HEK293T (cell line): ENCODE measurements at regions not wholly inside any gene's neighbourhood (a gene's known extent, or its start where the extent isn't known, plus 50 kb on each side); places are given as distances from the start of the nearest gene placed in this dataset.

Experiments used
- ARNT ChIP-seq: fragments of 450-650 bp; IDR thresholded peaks from 2 replicates; pipeline ENCODE4 v1.6.1; 2017; ENCODE audit warnings: mild to moderate bottlenecking
- BHLHE40 ChIP-seq: fragments of 450-650 bp; IDR thresholded peaks from 2 replicates; pipeline ENCODE4 v1.6.1; 2016; ENCODE audit warnings: mild to moderate bottlenecking, moderate library complexity, borderline replicate concordance
- ELF4 ChIP-seq: fragments of 450-650 bp; IDR thresholded peaks from 2 replicates; pipeline ENCODE4 v1.6.1; 2017; ENCODE audit warnings: antibody characterized with exemption
- FOXA1 ChIP-seq: fragments of 450-650 bp; IDR thresholded peaks from 2 replicates; pipeline ENCODE4 v1.6.1; 2016; ENCODE audit warnings: mild to moderate bottlenecking
- FOXK2 ChIP-seq: fragments of 450-650 bp; IDR thresholded peaks from 2 replicates; pipeline ENCODE4 v1.6.1; 2016; ENCODE audit warnings: mild to moderate bottlenecking
- FOXM1 ChIP-seq: fragments of 450-650 bp; IDR thresholded peaks from 2 replicates; pipeline ENCODE4 v1.6.1; 2017; ENCODE audit warnings: mild to moderate bottlenecking, borderline replicate concordance
- HDGF ChIP-seq: fragments of 450-650 bp; IDR thresholded peaks from 2 replicates; pipeline ENCODE4 v1.6.1; 2017; ENCODE audit warnings: antibody characterized with exemption, borderline replicate concordance
- LEF1 ChIP-seq: fragments of 450-650 bp; IDR thresholded peaks from 2 replicates; pipeline ENCODE4 v1.6.1; 2017; ENCODE audit warnings: mild to moderate bottlenecking, borderline replicate concordance
- NFRKB ChIP-seq: fragments of 450-650 bp; IDR thresholded peaks from 2 replicates; pipeline ENCODE4 v1.6.1; 2016; ENCODE audit warnings: mild to moderate bottlenecking, moderate library complexity
- PKNOX1 ChIP-seq: fragments of 450-650 bp; IDR thresholded peaks from 2 replicates; pipeline ENCODE4 v1.6.1; 2016
- SP1 ChIP-seq: fragments of 450-650 bp; IDR thresholded peaks from 2 replicates; pipeline ENCODE4 v1.6.1; 2017
- SUZ12 ChIP-seq: fragments of 450-650 bp; IDR thresholded peaks from 2 replicates; pipeline ENCODE4 v1.6.1; 2016; ENCODE audit warnings: mild to moderate bottlenecking
- ZNF384 ChIP-seq: fragments of 450-650 bp; IDR thresholded peaks from 2 replicates; pipeline ENCODE4 v1.6.1; 2016

- TF ChIP-seq ELF4 (no peak), PKNOX1 (no peak), SP1 (no peak), SUZ12 (no peak), FOXA1 (no peak), FOXM1 (no peak), NFRKB (no peak), ARNT (no peak), BHLHE40 (no peak), FOXK2 (no peak), HDGF (no peak), ZNF384 (no peak), LEF1 (no peak)
Measured at GRCh38 chr3:74812756-74813155, 198.3 kb upstream of the CNTN3 start.
